HCT116 (cell line): ENCODE measurements at regions not wholly inside any gene's neighbourhood (a gene's known extent, or its start where the extent isn't known, plus 50 kb on each side); places are given as distances from the start of the nearest gene placed in this dataset.

Source experiments
- CTCF ChIP-seq, 3 experiments: fragments of 200-600 bp in 1 of 3; sonication (generic) in 1 of 3; IDR thresholded peaks in 2 of 3; conservative IDR thresholded peaks in 1 of 3; 2 replicates each; pipeline ENCODE4 v1.5.1; 2012 to 2017; ENCODE audit warnings: low read depth in 2 of 3, low read length in 2 of 3, antibody characterized with exemption in 1 of 3, borderline replicate concordance in 1 of 3, control low read depth in 1 of 3, mild to moderate bottlenecking in 1 of 3, mixed read lengths in 1 of 3, mixed run types in 1 of 3, moderate library complexity in 1 of 3; ENCODE audit not compliant: insufficient read depth in 1 of 3
- EZH2 ChIP-seq: fragments of 200-600 bp; sonication (generic); IDR thresholded peaks from 2 replicates; pipeline ENCODE4 v1.6.1; 2017; ENCODE audit warnings: antibody characterized with exemption, mixed run types
- SRF ChIP-seq: IDR thresholded peaks from 2 replicates; pipeline ENCODE4 v1.6.1; 2012; ENCODE audit warnings: low read depth

GRCh38 chr6:166779381-166779780, 152.3 kb upstream of the RPS6KA2 start:
- TF ChIP-seq CTCF (IDR thresholded peaks at IDR 0.05 in 2 of 3, conservative IDR thresholded peaks at IDR 0.05 in 1 of 3; ENCODE audit: borderline replicate concordance in 1 of 3, insufficient read depth in 1 of 3, low read depth in 2 of 3, low read length in 2 of 3): no peak
- TF ChIP-seq SRF: no peak
- no peak for TF ChIP-seq EZH2
